GM19468 (cell line): ENCODE measurements at regions not wholly inside any gene's neighbourhood (a gene's known extent, or its start where the extent isn't known, plus 50 kb on each side); places are given as distances from the start of the nearest gene placed in this dataset.
"Not testable (repeated sequence)": the region's sequence is repeated elsewhere in the genome, so short reads cannot be mapped to it uniquely, and the experiment has no call there.

ENCODE experiments used
- ATAC-seq: cut with Tn5 transposase; IDR thresholded peaks from one replicate; pipeline ENCODE4 v1.9.1; 2021; ENCODE audit warnings: mild to moderate bottlenecking, moderate library complexity, moderate number of reproducible peaks; ENCODE audit not compliant: unreplicated experiment; ENCODE audit errors: extremely low read depth

GRCh38 chr5:126015235-126016181, 407.7 kb upstream of the GRAMD2B start:
- no peak for ATAC-seq

- ATAC-seq = no peak
These were observed 407.0 kb upstream of the GRAMD2B start for GRCh38 chr5:126016256-126016655.

- no peak for ATAC-seq
These were observed 406.1 kb upstream of the GRAMD2B start for GRCh38 chr5:126017096-126017495.

GRCh38 chr5:126020770-126021169, 402.4 kb upstream of the GRAMD2B start:
- ATAC-seq = no peak

GRCh38 chr5:126023994-126024441, 399.2 kb upstream of the GRAMD2B start:
- ATAC-seq = no peak

GRCh38 chr5:126027149-126027548, 396.1 kb upstream of the GRAMD2B start:
- no peak for ATAC-seq

GRCh38 chr5:126027652-126028051, 395.6 kb upstream of the GRAMD2B start:
- ATAC-seq = no peak

GRCh38 chr5:126028336-126028735, 394.9 kb upstream of the GRAMD2B start:
- ATAC-seq = no peak

GRCh38 chr5:126029282-126029681, 393.9 kb upstream of the GRAMD2B start:
- not testable (repeated sequence) for ATAC-seq

GRCh38 chr5:126030698-126031097, 392.5 kb upstream of the GRAMD2B start:
- no peak for ATAC-seq

GRCh38 chr5:126031989-126032716, 391.1 kb upstream of the GRAMD2B start:
- ATAC-seq = no peak

- ATAC-seq = no peak
These were observed 379.5 kb upstream of the GRAMD2B start for GRCh38 chr5:126043688-126044087.

- no peak for ATAC-seq
These were observed 379.0 kb upstream of the GRAMD2B start for GRCh38 chr5:126044111-126044668.

GRCh38 chr5:126044931-126045565, 378.2 kb upstream of the GRAMD2B start:
- no peak for ATAC-seq

- no peak for ATAC-seq
These were observed 376.9 kb upstream of the GRAMD2B start for GRCh38 chr5:126046318-126046717.

- no peak for ATAC-seq
These were observed 376.2 kb upstream of the GRAMD2B start for GRCh38 chr5:126046846-126047571.

- no peak for ATAC-seq
These were observed 371.1 kb upstream of the GRAMD2B start for GRCh38 chr5:126052120-126052519.

- no peak for ATAC-seq
These were observed 370.4 kb upstream of the GRAMD2B start for GRCh38 chr5:126052791-126053190.

GRCh38 chr5:126053630-126054029, 369.6 kb upstream of the GRAMD2B start:
- no peak for ATAC-seq
